GM12878 (cell line): ENCODE measurements at regions not wholly inside any gene's neighbourhood (a gene's known extent, or its start where the extent isn't known, plus 50 kb on each side); places are given as distances from the start of the nearest gene placed in this dataset.

Source experiments
- ATAC-seq: fragments of 200-7000 bp; cut with Tn5 transposase; 3 replicates; pipeline ENCODE4 v1.9.1; 2020; ENCODE audit warnings: mild to moderate bottlenecking, moderate library complexity
- BruUV-seq: library from RNA; stranded (reverse); fragments of 400-500 nt; replicated peaks from 2 replicates; lab custom pipeline; 2021; lab: Mats Ljungman, UMichigan
- CTCF ChIA-PET: fragments of 300-600 bp; sonication (Branson Sonifier 250); formaldehyde crosslinking; extraction: SDS; loops from one replicate; lab custom pipeline; 2021; ENCODE audit warnings: inconsistent platforms; lab: Yijun Ruan, JAX
- POLR2A ChIA-PET: fragments of 350-600 bp; formaldehyde crosslinking; extraction: SDS; loops from one replicate; lab custom pipeline; 2021; ENCODE audit warnings: inconsistent platforms; lab: Charles Lee
- RAD21 ChIA-PET: fragments of 300-600 bp; sonication (Branson Sonifier 250); formaldehyde crosslinking; loops from one replicate; lab custom pipeline; 2023; ENCODE audit warnings: antibody characterized with exemption; ENCODE audit not compliant: unreplicated experiment; lab: Charles Lee
- SMC1A ChIA-PET: fragments of 300-600 bp; sonication (Branson Sonifier 250); formaldehyde crosslinking; loops from one replicate; lab custom pipeline; 2023; ENCODE audit not compliant: unreplicated experiment, uncharacterized antibody; lab: Charles Lee
- DNase-seq: peaks from one replicate; pipeline ENCODE4 v3.0.0-alpha.2; 2011; ENCODE audit warnings: low read depth, low spot score
- FAIRE-seq: peaks from 3 replicates; lab custom pipeline; 2011; peaks lifted over from hg19 to GRCh38; lab: Jason Lieb, UNC
- H2AFZ ChIP-seq: 2 replicates; pipeline ENCODE4 v1.6.0; 2011; ENCODE audit warnings: low read depth, low read length, control low read depth; ENCODE audit not compliant: control insufficient read depth
- H3K27ac ChIP-seq: 2 replicates; pipeline ENCODE4 v1.5.1; 2011; ENCODE audit warnings: control low read depth; ENCODE audit not compliant: control insufficient read depth, insufficient read depth
- H3K27me3 ChIP-seq, 2 experiments: replicated peaks in 1 of 2; 2 replicates each; pipeline versions ENCODE4 v1.6.0 to v1.6.1; 2011; ENCODE audit warnings: low read length in 1 of 2; ENCODE audit not compliant: control insufficient read depth in 2 of 2, insufficient read depth in 2 of 2
- H3K36me3 ChIP-seq, 2 experiments: 2 replicates each; pipeline ENCODE4 v1.5.1; 2011; ENCODE audit warnings: low read length in 1 of 2; ENCODE audit not compliant: control insufficient read depth in 2 of 2, insufficient read depth in 2 of 2
- H3K4me1 ChIP-seq: 2 replicates; pipeline ENCODE4 v1.6.1; 2011; ENCODE audit warnings: mild to moderate bottlenecking, low read length, moderate library complexity, mixed read lengths; ENCODE audit not compliant: control insufficient read depth, insufficient read depth
- H3K4me2 ChIP-seq: 2 replicates; pipeline ENCODE4 v1.6.0; 2011; ENCODE audit warnings: control low read depth; ENCODE audit not compliant: control insufficient read depth, insufficient read depth
- H3K4me3 ChIP-seq: fragments of 200-600 bp; sonication (generic); 2 replicates; pipeline ENCODE4 v1.5.1; 2016
- H3K79me2 ChIP-seq: 2 replicates; pipeline ENCODE4 v1.6.0; 2011; ENCODE audit warnings: low read length; ENCODE audit not compliant: control insufficient read depth, insufficient read depth
- H3K9ac ChIP-seq: 2 replicates; pipeline ENCODE4 v1.8.0; 2011; ENCODE audit warnings: low read length, control low read depth, mixed read lengths; ENCODE audit not compliant: control insufficient read depth, insufficient read depth
- H3K9me3 ChIP-seq: replicated peaks from 3 replicates; pipeline ENCODE4 v1.5.1; 2011; ENCODE audit warnings: mild to moderate bottlenecking, low read length; ENCODE audit not compliant: control insufficient read depth, insufficient read depth
- H4K20me1 ChIP-seq: 2 replicates; pipeline ENCODE4 v1.6.0; 2011; ENCODE audit not compliant: control insufficient read depth, insufficient read depth
- CBX3 ChIP-seq: fragments of 200-600 bp; sonication (generic); IDR thresholded peaks from 2 replicates; pipeline ENCODE4 v1.6.1; 2016; ENCODE audit warnings: low read depth, borderline replicate concordance
- CEBPZ ChIP-seq: fragments of 150-350 bp; IDR thresholded peaks from 2 replicates; pipeline ENCODE4 v1.6.1; 2016; ENCODE audit warnings: low read depth, low read length
- EGR1 ChIP-seq, 2 experiments: IDR thresholded peaks; 1 replicate in 1 of 2; 2 replicates in 1 of 2; pipeline ENCODE4 v1.6.1; 2011 to 2012; ENCODE audit warnings: low read depth in 2 of 2, low read length in 2 of 2, borderline replicate concordance in 1 of 2, mild to moderate bottlenecking in 1 of 2, moderate library complexity in 1 of 2
- MLLT1 ChIP-seq: fragments of 450-650 bp; IDR thresholded peaks from 2 replicates; pipeline ENCODE4 v1.6.1; 2016; ENCODE audit warnings: mild to moderate bottlenecking
- MTA2 ChIP-seq: fragments of 450-650 bp; IDR thresholded peaks from 2 replicates; pipeline ENCODE4 v1.6.1; 2016; ENCODE audit warnings: low read depth, mild to moderate bottlenecking, moderate library complexity
- PAX8 ChIP-seq: fragments of 450-650 bp; IDR thresholded peaks from 2 replicates; pipeline ENCODE4 v1.6.1; 2017; ENCODE audit warnings: mild to moderate bottlenecking, moderate library complexity
- PRDM15 ChIP-seq: fragments of 450-650 bp; formaldehyde crosslinking; IDR thresholded peaks from 2 replicates; pipeline ENCODE4 v1.4.0; 2020; ENCODE audit warnings: mild to moderate bottlenecking, moderate library complexity
- SMC3 ChIP-seq: IDR thresholded peaks from 2 replicates; pipeline ENCODE4 v1.6.1; 2011; ENCODE audit warnings: low read length, improper control_type of control experiment, borderline replicate concordance
- ZBTB11 ChIP-seq: fragments of 450-650 bp; formaldehyde crosslinking; IDR thresholded peaks from 2 replicates; pipeline ENCODE4 v1.5.0; 2022; ENCODE audit warnings: mild to moderate bottlenecking, missing genetic modification characterization
- ZNF217 ChIP-seq: fragments of 450-650 bp; IDR thresholded peaks from 2 replicates; pipeline ENCODE4 v1.6.1; 2017; ENCODE audit warnings: antibody characterized with exemption, mild to moderate bottlenecking
- WGBS: methylation state at CpG from one replicate; pipeline ENCODE4 v1.1.6; 2016; ENCODE audit warnings: low lambda C conversion rate; ENCODE audit not compliant: insufficient replicate concordance, insufficient coverage; ENCODE audit errors: missing lambda C conversion rate; 5-methylcytosine and 5-hydroxymethylcytosine counted together
- in situ Hi-C: fragments of 300-500 bp; cut with MboI; formaldehyde crosslinking; loops from 9 replicates; pipeline ENCODE4 v1.14.3; 2018; ENCODE audit warnings: mixed read lengths
- intact Hi-C: fragments of 100-400 bp; cut with micrococcal nuclease; formaldehyde crosslinking; loops from one replicate; pipeline ENCODE4 v1.14.2; 2022; ENCODE audit not compliant: unreplicated experiment

- ATAC-seq = no peak
- no peaks in the 10 kb centered on the region for H3K36me3 ChIP-seq
- CTCF ChIA-PET = no interaction called here
- H3K79me2 ChIP-seq = no peaks in the 10 kb centered on the region
- RAD21 ChIA-PET = no interaction called here
- H3K4me2 ChIP-seq = no peak overlapping the region
- no peak overlapping the region for H2AFZ ChIP-seq
- H3K9ac ChIP-seq = no peak overlapping the region
- intact Hi-C loops = no loop called here
- SMC1A ChIA-PET = no interaction called here
- TF ChIP-seq MLLT1 (no peak), ZBTB11 (CRISPR knock-in tag) (no peak), ZNF217 (no peak), MTA2 (no peak), EGR1 (IDR thresholded peaks at IDR 0.05; ENCODE audit: borderline replicate concordance in 1 of 2, low read depth in 2 of 2, low read length in 2 of 2) (no peak), SMC3 (no peak), PRDM15 (no peak), CEBPZ (no peak), PAX8 (no peak), CBX3 (no peak)
- TF ChIP-seq, all 136 proteins: peak for 0
- FAIRE-seq = no peak
- no peak for DNase-seq
- no peaks in the 10 kb centered on the region for H4K20me1 ChIP-seq
- H3K4me1 ChIP-seq = no peaks in the 10 kb centered on the region
- no peak overlapping the region for H3K27ac ChIP-seq
- POLR2A ChIA-PET = no interaction called here
- in situ Hi-C loops = no loop called here
- no peaks in the 10 kb centered on the region for H3K27me3 ChIP-seq
- WGBS = 40% methylated on average over 4 of the region's 4 CpGs
- BruUV-seq = no TSS peak
- H3K9me3 ChIP-seq = no peaks in the 10 kb centered on the region
- no peak overlapping the region for H3K4me3 ChIP-seq
These were observed 241.4 kb upstream of the SLC24A2 start for GRCh38 chr9:20030221-20030620.
